Kidney glomerular epithelial cell (primary cell): ENCODE measurements at regions not wholly inside any gene's neighbourhood (a gene's known extent, or its start where the extent isn't known, plus 50 kb on each side); places are given as distances from the start of the nearest gene placed in this dataset.

Experiments
- DNase-seq: peaks from one replicate; lab custom pipeline; 2025; lab: John Stamatoyannopoulos, UW

DNA sequence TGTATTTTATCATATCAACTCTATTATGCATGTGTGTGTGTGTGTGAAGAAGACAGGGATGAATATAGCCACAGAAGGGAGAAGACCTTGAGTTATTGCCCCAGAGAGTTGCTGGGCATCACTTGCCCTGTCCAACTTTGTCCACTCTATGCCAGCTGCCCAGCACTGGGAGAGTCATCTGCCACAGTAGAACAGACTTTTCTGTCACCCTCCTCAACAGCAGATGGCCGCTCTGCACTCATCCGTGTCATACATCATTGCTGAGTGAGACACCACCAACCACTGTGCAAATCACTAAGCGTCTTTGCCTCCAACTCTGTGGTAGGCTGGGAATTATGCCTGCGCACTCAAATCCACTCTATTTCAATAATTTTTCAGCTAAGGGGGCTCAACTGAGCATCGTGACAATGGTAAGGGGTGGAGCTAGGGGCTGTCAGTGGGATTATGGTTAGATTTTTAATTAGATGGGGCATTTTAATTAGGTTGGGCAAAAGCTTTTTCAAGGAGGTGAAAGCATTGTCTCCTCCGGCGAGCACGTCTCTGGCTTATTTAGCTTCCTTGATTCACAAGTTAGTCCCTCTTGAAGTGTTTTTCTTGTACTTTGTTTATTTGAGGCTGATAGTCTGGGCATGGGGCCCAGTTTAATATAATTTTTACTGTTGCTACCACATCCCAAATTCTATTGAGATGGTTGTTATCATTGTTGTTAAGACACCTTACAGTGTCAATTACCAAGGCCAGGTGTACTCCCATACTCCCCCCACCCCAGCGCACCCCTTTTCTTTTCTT, 100.1 kb upstream of the KLF3 start:
- DNase-seq, result no peak

DNA sequence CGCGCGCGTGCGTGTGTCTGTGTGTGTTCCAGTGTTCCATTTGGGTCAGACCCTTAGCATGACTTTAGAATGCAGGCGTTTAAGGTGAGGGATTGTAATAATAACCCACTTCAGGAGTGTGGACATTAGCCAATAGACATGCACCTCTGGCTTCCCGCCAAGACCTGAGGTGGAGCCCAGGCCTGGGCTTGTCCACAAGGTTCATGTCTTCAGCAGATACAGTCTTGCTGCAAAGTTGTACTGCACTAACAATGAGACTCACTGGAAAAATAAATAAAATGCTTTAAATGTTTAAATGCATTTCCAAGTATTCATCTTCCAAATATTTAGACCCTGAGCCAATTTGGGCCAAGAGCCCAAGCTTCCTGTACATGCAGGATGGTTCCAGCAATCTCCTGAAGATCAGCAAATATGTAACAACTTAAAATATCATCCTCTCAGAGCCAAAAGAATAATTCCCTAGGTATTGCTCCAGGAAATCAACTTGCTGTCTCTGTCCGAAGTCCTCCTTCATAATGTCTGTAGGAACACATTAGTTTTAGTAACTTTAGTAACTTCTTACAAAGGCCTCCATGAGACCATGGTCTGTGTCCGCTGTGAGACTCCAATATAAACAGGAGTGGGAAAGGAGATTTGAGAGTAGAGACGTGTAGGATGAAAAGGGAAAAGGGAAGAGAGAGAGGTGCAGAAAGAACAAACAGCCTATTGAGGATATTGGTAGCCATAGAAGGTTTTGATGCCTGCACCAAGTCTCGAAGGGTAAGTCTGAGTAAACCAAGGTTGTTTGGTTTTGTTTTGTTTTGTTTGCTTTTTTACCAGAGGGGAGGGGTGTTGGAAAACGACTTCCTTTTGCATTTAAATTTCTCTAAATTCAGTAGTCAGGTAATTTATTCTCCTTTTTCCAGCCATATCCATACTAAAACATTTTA, 98.5 kb upstream of the KLF3 start:
- DNase-seq, result no peak

DNA sequence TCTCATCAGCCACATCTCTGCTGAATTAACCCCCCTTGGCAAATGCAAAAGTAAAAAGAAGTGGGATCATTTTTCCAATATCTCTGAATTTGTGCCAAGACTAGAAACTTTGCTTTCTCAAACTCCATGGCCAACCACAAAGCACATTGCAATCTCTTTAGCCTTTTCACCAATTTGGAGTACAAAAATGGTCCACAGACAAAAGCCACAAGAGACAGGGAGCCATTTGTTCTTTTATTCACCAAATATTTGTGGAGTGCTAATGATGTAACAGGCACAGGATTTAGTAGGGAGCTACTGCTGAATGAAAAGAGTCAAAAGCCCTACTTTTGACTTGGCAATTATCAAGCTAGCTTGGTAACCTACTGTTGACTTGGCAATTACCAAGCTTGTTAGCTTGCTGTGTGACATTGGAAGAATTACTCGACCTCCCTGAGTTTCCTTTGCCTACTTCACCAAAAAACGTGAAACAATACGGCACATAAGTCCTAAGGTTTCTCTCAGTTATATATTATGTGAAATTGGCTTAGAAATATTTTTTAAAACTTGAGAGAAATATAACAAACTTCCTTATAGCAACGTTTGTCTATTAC, 97.1 kb upstream of the KLF3 start:
- no peak for DNase-seq

DNA sequence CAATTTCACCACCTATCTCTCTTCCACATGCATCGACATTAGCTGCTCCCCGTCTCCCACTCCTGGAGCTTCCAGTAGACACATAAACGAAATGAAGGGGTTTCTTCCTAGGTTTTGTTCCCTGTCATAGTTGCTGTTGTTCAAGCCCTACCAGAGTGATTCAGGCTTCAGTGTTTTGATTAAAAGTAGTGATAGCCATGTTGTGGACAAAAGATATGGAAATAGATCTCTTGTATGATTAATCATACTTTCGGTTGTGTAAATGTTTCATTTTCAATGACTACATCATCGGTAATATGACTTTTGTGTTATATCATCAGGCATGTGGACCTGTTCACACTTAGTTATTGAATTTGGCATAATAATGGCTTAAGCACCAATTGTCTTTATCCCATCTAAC, 96.5 kb upstream of the KLF3 start:
- no peak for DNase-seq

DNA sequence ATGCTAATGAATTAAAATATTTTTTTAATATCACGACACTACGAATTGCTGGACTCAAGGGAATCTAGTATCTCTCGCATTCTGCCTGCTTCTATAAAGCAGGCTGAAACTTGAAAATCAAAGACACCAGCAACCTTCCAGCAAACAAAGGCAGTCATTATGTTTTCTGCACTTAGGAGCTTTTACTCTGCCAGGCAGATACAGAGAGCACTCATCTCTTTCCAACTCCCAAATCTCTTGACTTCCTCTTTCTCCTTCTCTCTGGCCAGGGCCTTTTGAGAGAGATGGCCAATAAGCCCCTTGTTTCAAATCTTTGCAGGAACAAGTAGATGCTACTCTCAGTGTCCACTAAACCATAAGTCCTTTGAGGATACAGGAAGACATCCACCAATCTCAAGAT, 95.2 kb upstream of the KLF3 start:
- DNase-seq, result no peak

DNA sequence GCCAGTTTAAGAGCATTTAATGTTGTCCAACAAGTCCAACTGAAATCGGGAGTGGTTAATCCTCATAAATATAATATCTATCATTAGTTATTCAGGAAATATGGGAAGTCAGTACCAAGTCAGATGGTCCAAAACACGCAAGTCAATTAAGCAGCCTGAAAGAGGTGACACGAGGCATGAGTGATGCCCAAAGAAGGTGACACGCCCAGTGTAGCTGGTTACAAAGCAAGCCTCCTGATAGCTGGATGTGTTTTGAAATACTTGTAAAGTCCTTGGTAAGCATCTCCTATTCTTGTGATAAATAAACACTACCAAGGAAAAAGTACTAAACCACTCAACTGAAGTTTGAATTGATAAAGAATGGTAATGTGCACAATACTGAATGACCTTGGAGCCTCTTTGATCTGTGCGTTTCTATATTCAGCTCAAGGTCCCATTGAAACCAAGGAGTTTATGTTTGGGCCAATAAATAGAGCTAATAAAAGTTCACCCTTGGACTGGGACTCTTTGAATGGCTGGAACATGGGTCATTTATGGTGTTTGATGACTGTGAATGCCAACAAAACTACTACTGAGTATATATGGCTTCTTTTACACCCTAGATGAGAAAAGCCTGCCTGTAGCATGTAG, 93.2 kb upstream of the KLF3 start:
- no peak for DNase-seq

DNA sequence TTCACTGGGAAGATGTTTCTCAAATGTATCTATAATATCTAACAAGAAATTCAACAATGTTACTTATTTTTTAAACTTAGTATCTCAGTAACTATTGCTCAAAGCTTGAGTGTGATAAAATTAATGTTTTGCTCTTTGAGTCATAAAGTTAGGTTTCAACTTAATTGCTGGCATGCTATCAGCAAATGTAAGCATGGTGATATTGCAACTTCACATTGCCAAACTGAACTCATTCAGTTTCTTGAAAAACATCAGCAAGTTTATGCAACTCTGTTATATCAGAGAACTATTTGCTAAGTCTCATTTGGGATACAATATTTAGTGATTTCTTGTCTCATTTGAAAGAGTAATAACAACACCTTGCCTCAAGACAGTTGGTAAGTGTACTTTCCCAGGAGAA, 91.2 kb upstream of the KLF3 start:
- DNase-seq, result no peak

DNA sequence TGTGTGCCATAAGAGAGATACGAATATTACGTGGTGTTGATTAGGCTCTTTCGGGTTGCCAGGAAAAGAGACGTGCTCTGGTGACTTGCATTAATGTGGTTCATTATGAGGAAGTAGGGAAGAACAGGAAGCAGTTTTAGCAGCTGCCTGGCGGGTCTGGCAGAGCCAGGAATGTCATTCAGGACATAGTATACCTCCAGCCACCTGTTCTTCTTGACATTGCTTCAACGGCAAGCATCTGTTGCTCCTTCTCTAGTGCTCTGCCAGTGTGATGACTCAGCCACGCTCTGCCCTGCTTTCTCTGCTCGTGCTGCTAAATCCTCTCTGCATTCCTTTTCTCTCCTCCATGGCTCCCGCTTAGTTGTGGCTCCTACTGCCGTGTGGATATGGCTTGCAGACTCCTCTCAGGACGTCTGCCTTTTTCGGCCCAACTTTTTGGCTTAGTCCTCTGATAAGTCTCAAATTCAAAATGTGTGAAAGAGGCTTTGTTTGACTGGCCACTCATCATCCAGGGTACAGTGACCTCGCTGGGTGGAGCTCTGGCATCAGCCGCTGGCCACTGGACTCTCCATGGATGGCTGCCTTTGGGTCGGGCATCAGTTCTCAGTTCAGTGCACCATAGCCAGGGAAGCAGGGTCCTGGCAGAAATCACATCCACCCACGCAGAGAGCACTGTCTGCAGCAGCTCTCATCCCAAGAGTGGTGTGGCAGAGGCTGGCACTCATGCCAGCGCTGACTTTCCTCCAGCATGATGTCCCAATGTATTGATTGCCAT, 89.3 kb upstream of the KLF3 start:
- peak; percentile 56 for DNase-seq

DNA sequence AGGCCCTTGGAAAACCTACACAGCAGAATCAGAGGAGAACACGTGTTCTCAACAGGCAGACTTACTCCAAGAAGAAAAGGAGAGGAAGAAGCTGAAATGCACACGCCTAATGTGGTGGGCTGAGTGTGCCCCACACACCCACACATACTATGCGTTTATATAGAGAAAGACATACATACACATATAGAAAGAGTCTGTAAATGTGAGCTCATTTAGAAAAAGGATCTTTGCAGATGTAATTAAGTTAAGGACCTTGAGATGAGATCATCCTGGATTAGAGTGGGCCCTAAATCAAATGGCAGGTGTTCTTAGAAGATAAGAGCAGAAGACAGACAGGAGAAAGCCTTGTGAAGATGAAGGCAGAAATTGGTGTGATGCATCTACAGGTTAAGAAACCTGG, 87.2 kb upstream of the KLF3 start:
- no peak for DNase-seq

DNA sequence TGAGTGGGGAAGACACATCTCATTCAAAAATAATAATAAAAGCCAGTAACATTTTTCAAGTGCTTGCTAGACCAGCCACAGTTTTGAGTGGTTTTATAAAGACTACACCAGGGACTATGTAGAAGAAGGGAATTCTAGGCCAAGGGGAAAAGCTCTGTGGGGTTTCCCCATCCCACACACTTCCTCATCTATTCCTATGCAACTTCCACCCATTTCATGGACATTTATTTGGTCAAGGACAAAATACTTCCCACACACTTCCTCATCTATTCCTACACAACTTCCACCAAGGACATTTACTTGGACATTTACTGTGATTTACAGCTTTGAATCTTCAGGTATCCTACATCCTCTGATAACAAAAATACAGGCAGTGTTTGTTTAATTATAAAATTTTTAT, 86.5 kb upstream of the KLF3 start:
- DNase-seq, result no peak

DNA sequence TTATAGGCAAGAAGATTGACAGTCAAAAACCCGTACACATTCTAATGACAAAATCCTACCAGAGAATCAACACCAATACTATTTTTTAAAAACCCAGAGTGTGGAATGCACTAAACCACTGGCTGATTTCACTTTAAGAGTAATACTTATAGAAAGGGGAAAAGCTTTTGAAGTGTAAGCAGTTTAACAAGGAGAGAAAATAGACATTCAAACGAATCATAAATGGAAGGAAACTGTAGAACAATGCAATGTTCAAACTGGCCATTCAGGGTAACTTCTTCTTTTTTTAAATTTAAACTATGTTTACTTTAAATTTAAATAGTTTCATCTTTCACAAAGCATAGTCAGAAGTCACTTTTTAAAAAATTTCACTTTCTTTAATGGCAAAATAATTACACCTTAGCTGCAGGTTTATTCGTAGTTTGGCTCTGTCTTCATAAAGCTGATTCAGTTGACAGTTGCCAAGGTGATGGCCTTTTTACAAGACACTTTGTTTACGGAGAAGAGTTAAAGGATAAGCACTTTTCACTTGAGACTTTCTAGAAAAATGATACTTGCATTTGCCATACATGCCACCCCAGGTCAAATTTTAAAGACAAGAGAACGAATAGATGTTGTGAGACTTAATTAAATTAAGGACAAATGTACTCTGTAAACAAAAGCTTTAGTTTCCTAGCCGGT, 82.4 kb upstream of the KLF3 start:
- no peak for DNase-seq

DNA sequence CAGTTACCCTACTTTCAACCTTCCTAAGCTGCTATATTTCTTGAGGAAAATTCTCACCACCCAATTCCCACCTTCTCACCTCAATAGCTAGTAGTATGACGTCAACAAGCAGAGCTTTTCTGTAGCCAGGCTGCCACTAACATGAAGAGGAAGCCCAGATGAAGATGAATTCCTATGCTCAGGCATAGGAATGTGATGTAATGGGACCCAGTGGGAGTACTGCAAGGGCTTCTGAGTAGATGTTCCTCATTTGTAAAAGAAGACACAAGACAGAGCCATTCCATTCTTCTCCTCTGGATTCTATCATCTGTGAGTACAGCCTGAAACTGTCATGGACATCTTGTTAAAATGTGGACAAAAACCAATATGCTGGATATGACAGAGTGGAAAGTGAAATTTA, 81.6 kb upstream of the KLF3 start:
- no peak for DNase-seq

DNA sequence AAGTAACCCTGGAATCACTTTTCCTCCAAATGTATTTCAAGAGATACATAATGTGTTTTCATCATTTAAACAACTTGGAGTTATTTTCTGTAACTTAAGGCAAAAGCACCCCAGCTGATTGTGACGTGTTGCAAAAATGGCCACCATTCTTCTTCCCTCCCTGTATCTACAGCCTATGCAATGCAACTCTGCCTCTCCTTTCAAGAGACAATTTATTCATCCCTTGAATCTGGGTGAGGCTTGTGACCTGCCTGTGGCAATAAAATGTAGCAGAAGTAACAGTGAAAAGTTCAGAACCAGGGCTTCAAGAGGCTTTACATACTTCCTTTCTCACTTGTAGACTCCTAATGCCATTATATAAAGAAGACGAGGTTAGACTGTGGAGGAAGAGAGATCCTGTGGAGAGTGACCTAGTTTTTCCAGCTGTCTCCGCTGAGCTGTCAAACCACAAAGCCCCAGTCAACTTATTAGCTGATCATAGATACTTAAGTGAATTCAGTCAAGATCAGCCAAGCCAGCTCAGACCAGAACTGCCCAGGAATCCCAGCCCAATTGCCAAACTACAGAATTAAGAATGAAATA, 81.0 kb upstream of the KLF3 start:
- DNase-seq, result no peak

DNA sequence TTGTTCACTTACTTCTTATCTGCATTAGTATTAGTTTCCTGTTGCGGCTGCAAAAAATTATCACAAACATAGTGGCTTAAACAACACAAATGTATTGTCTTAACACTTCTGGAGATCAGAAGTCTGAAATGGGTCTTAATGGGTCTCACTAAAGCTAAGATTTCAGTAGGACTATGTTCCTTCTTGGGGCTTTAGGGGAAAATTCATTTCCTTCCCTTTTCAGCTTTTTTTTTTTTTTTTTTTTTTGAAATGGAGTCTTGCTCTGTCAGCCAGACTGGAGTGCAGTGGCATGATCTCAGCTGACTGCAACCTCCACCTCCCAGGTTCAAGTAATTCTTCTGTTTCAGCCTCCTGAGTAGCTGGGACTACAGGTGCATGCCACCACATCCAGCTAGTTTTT, 78.1 kb upstream of the KLF3 start:
- no peak for DNase-seq

DNA sequence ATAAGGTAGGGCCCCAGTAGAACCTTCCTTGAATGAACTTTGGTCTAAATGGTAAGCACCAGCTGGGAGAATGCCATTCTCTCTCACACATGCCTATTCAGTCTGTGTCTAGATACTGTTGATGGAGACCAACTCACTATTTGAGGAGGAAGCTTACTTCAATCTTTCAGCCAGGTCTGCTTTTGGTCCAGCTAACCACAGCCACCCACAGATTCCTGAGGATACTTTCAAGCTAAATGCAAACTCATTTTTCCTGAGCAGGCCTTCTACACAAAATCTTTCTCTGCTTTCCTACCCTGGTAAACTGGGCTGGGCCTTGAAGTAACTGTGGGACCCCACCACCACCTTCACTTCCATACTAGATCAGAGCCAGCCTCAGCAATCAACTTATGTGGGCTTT, 76.9 kb upstream of the KLF3 start:
- DNase-seq, result no peak

DNA sequence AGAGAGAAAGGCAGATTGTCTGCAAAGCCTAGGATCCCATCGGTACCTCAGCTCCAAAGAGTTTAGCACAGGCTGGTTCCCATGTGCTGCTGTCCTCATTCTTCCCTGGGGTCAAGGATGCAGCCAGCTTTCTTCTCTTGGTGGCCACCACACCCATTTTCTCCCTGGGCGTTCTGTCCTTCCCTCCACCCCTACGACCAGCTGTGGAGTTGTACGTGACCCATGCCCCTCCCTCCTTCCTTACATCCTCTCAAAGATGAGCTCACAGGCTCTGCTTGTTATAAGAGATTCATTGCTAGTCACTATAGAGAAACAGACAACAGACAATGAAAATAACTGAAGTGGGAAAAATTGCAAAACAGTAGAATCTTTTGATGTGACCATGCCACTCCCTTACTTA, 74.0 kb upstream of the KLF3 start:
- DNase-seq, result no peak

DNA sequence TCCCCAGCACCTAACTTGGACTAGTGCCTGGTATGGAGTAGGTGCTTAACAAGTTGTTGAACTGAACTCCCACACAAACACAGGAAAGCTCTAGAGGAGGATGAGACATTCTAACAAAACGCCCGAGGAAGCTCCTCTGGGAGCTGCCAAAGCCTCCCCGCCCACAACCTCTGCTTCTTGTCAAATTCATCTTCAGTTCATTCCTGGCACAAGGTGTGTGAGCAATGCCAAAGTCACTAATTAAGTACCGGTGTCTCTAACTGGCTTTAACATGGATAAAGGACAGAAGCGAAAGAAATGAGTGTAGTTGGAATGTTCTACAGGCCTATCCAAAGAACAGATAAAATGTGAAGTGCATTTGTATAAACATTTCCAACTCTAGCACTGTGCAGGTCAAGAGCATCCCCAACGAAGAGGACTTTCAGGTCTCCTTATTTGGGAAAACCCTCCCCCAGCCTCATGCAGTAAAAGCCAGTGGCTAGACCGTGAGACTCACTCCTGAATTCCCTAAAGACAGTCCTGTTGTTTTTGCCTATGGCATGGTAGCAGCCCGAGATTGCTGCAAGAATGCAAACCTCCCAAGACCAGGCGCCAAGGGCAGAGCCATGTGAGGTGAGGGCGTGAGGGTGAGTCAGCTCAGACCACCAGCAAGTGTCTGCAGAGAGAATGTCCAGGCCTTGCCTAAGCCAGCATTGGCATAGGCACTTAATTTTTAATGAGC, 72.2 kb upstream of the KLF3 start:
- DNase-seq, result peak; percentile 11

DNA sequence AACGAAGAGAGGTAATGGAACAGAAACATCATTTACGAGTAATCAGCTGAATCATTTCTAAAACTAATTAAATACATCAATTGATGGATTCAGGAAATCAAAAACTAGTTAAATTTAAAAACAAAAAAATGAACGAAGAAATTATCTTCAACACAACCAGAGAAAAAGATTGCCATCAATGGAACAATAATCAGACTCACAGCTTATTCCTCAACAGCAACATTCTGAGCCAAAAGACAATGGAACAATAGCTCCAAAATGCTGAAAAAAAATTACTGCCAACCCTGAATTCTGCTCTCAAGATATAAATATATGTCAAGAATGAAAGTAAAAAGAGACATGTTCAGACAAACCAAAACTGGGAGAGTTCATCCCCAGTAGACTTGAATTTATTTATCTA, 65.5 kb upstream of the KLF3 start:
- no peak for DNase-seq

DNA sequence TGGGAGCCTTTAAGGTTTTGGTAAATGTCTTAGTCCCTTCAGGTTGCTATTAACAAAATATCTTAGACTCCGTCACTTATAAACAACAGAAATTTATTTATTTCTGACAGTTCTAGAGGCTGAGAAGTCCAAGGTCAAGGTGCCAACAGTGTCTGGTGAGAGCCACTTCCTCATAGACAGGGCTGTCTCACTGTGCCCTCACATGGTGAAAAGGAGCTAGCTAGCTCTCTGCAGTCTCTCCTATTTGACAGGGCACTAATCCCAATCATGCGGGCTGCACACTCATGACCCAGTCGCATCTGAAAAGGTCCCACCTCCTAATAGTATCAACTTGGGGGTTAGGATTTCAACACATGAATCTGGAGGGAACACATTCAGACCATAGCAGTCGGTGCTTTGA, 63.4 kb upstream of the KLF3 start:
- no peak for DNase-seq

DNA sequence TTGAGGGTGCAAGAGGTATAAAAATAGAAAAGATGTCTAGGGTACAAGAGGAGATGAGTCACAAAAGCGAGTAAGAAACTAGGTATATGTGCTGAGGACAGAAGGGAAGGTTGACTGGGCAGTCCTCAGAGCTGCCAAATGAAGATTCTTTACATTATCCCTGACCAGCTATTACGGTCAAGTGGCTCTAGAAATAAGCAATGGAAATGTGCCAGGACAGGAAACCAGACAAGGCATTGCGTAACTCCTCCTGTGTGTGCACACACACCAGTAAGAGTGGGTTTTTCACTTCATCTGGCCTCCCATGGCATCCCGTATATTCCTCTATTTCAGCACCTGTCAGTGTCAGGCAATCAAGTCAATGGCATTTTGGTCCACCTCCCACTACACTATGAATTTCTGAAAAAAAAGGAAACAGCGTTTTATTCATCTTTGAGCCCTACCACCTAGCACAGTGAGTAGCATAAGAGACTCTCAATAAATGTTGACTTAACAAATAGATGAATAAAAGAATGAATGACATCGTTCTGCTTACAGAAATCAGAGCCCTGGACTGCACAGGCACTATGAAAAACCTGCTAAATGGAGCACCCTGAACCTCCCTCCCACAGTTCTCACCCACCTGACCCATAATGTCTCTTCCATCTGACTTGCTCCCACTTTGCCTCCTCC, 62.6 kb upstream of the KLF3 start:
- peak; percentile 39 for DNase-seq
